Adrenal gland (tissue), 9 donors: ENCODE measurements at regions not wholly inside any gene's neighbourhood (a gene's known extent, or its start where the extent isn't known, plus 50 kb on each side); places are given as distances from the start of the nearest gene placed in this dataset.
A peak's percentile ranks its signal among the peaks of the same experiment; 100 is the strongest.

Experiments used
- DNase-seq, 7 donors: peaks; one replicate each; pipeline ENCODE4 v3.0.0-alpha.2; 2019 to 2020
- H3K27ac ChIP-seq, 5 donors: fragments of 200-600 bp; sonication (generic) in 4 of 5; 1 replicate in 3 of 5; 2 replicates in 2 of 5; pipeline versions ENCODE4 v1.5.1 to v1.8.0; 2016 to 2020; ENCODE audit warnings: mild to moderate bottlenecking in 1 of 5
- H3K27me3 ChIP-seq: fragments of 200-600 bp; 2 replicates; pipeline ENCODE4 v1.8.0; 2021
- H3K36me3 ChIP-seq, 2 donors: fragments of 200-600 bp; replicated peaks in 1 of 2; 1 replicate in 1 of 2; 2 replicates in 1 of 2; pipeline versions ENCODE4 v1.5.1 to v1.8.0; 2018 to 2022
- H3K4me1 ChIP-seq, 2 donors: fragments of 200-600 bp; replicated peaks in 1 of 2; 1 replicate in 1 of 2; 2 replicates in 1 of 2; pipeline versions ENCODE4 v1.5.1 to v1.8.0; 2018 to 2021
- H3K4me3 ChIP-seq, 4 donors: fragments of 200-600 bp; sonication (generic) in 3 of 4; one replicate each; pipeline ENCODE4 v1.5.1; 2016 to 2018
- H3K9me3 ChIP-seq, 3 donors: fragments of 200-600 bp; sonication (generic) in 1 of 3; replicated peaks in 1 of 3; 1 replicate in 2 of 3; 2 replicates in 1 of 3; pipeline versions ENCODE4 v1.5.1 to v1.8.0; 2016 to 2021
- POLR2A ChIP-seq, 2 donors: fragments of 450-650 bp; IDR thresholded peaks; one replicate each; pipeline ENCODE4 v1.6.1; 2017; ENCODE audit warnings: antibody characterized with exemption in 2 of 2, mild to moderate bottlenecking in 2 of 2, moderate library complexity in 1 of 2
- WGBS, 4 donors: extraction: QIAGEN DNeasy Blood & Tissue Kit in 2 of 4; methylation state at CpG; one replicate each; pipeline versions ENCODE4 v1.1.5 to v1.1.7; 2013 to 2017; 5-methylcytosine and 5-hydroxymethylcytosine counted together
- intact Hi-C, 2 donors: fragments of 100-400 bp; cut with DNase I; formaldehyde crosslinking; loops; one replicate each; pipeline versions ENCODE4 v1.14.1 to v1.15.0; 2022 to 2023
- TF ChIP-seq, protein P1 (sequence below), 6 experiments: fragments of 450-650 bp in 4 of 6; fragments of 200-600 bp in 2 of 6; sonication (generic) in 1 of 6; IDR thresholded peaks; 1 replicate in 5 of 6; 2 replicates in 1 of 6; pipeline versions ENCODE4 v1.5.1 to v1.8.0; 2016 to 2021; ENCODE audit warnings: antibody characterized with exemption in 6 of 6, mild to moderate bottlenecking in 2 of 6, moderate library complexity in 1 of 6
- donor health status: healthy with polysubstance abuse.
- donor health status: Bipolar disorder and iron deficiency.
- donor health status: DM: yes; HTN: yes; CAD: no.
- donor health status: DM: no; HTN: no; CAD: no.
- donor health status: DM: no; HTN: no; CAD: no.

DNA sequence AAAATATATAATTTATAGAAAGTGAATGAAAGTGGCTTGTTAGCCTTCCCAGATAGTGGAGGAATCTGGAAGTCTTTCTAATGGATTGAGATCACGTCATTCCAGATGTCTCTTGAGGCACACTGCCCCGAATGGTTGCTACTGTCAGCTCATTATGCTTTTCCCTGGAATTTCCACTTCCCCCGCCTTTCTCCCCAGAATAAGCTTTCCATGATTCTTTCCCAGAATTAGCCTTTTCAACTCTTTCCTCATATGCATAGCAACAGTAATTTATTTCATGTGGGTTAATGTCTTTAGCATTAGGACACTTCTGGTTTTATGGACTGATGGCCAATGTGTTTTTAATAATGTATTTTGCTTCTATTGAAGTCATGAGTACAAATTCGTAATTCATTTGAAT is 81.5 kb downstream of the PALM2AKAP2 start:
- TF ChIP-seq POLR2A (IDR thresholded peaks at IDR 0.05), result no peak
- TF ChIP-seq, protein P1, sequence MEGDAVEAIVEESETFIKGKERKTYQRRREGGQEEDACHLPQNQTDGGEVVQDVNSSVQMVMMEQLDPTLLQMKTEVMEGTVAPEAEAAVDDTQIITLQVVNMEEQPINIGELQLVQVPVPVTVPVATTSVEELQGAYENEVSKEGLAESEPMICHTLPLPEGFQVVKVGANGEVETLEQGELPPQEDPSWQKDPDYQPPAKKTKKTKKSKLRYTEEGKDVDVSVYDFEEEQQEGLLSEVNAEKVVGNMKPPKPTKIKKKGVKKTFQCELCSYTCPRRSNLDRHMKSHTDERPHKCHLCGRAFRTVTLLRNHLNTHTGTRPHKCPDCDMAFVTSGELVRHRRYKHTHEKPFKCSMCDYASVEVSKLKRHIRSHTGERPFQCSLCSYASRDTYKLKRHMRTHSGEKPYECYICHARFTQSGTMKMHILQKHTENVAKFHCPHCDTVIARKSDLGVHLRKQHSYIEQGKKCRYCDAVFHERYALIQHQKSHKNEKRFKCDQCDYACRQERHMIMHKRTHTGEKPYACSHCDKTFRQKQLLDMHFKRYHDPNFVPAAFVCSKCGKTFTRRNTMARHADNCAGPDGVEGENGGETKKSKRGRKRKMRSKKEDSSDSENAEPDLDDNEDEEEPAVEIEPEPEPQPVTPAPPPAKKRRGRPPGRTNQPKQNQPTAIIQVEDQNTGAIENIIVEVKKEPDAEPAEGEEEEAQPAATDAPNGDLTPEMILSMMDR (IDR thresholded peaks at IDR 0.05), result no peak
- H3K4me1 ChIP-seq, result no peaks in the 10 kb centered on the region
- H3K27me3 ChIP-seq, result no peaks in the 10 kb centered on the region
- intact Hi-C loops, result no loop called here
- H3K9me3 ChIP-seq, result no peaks in the 10 kb centered on the region
- peak overlapping the region in 1 of 5 donors; percentile 37 for H3K27ac ChIP-seq
- H3K36me3 ChIP-seq, result no peaks in the 10 kb centered on the region
- 56 to 71% (median 62%) methylated on average over 4 of the region's 4 CpGs for WGBS, 4 donors
- no peak for DNase-seq
- H3K4me3 ChIP-seq, result no peak overlapping the region

DNA sequence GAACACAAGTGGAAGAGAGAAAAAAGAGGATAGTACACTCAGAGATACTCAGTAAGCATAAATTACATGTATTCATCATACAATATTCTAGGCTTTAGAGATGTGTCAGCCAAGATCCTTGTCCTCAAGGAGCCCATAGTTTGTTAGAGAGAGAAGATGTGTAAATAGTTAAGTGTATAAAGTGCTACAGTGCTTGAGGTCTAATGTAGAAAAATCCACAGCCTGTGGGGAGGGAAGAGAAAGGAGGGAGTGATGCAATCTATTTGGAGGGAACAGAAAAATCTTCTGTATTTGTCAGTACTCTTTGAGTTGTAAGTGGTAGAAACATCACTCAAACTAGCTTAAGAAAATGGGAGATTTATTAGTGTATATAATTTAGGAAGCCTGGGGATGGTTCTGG is 81.9 kb downstream of the PALM2AKAP2 start:
- no peaks in the 10 kb centered on the region for H3K4me1 ChIP-seq
- H3K9me3 ChIP-seq, result no peaks in the 10 kb centered on the region
- no peak overlapping the region for H3K27ac ChIP-seq
- intact Hi-C loops, result no loop called here
- no peak for TF ChIP-seq POLR2A (IDR thresholded peaks at IDR 0.05)
- TF ChIP-seq, protein P1 (IDR thresholded peaks at IDR 0.05), result no peak
- H3K4me3 ChIP-seq, result no peak overlapping the region
- no peak for DNase-seq
- no peaks in the 10 kb centered on the region for H3K27me3 ChIP-seq
- no peaks in the 10 kb centered on the region for H3K36me3 ChIP-seq

DNA sequence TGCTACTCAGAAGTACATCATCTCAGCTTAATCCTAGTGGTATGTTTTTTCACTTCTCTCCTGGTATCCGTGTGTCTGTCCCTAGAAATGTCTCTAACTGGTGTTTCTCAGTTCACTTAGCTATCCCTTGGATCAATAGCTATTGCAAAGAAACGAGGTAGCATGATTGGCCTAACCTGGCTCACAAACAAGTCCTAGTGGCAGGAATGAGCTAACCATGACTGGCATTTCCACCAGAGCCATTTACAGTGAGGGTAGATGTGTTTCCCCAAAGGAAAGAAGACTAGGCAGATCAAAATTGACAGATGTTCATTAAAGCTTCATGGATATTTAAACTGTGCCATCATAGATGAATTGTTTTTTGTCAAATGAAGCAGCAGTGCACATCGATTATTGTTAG is 82.5 kb downstream of the PALM2AKAP2 start:
- 74 to 87% (median 80%) methylated on average over 3 of the region's 3 CpGs for WGBS, 4 donors
- no peak for TF ChIP-seq POLR2A (IDR thresholded peaks at IDR 0.05)
- TF ChIP-seq, protein P1 (IDR thresholded peaks at IDR 0.05), result no peak
- intact Hi-C loops, result no loop called here
- H3K9me3 ChIP-seq, result no peaks in the 10 kb centered on the region
- no peaks in the 10 kb centered on the region for H3K4me1 ChIP-seq
- no peaks in the 10 kb centered on the region for H3K27me3 ChIP-seq
- H3K36me3 ChIP-seq, result no peaks in the 10 kb centered on the region
- H3K27ac ChIP-seq, result no peak overlapping the region
- DNase-seq, result no peak
- no peak overlapping the region for H3K4me3 ChIP-seq

- no peak for DNase-seq
- Histone ChIP-seq H3K4me1 (peaks cover 0 to 5% of the 10 kb centered on the region in 2 donors), H3K27ac (no peak overlapping the region), H3K4me3 (no peak overlapping the region), H3K36me3 (no peaks in the 10 kb centered on the region), H3K9me3 (no peaks in the 10 kb centered on the region), H3K27me3 (no peaks in the 10 kb centered on the region)
- 80 to 91% (median 84%) methylated on average over 3 of the region's 3 CpGs for WGBS, 4 donors
- intact Hi-C loops, result no loop called here
- no peak for TF ChIP-seq POLR2A (IDR thresholded peaks at IDR 0.05)
- TF ChIP-seq, protein P1 (IDR thresholded peaks at IDR 0.05), result no peak
Measured at GRCh38 chr9:109863961-109864360, 84.0 kb downstream of the PALM2AKAP2 start.
